ENCODE measurements at regions not wholly inside any gene's neighbourhood (a gene's known extent, or its start where the extent isn't known, plus 50 kb on each side); places are given as distances from the start of the nearest gene placed in this dataset.

- Histone ChIP-seq H3K27ac (ENCODE audit: insufficient read depth, low read length) (no peak overlapping the region), H2AK5ac (ENCODE audit: low read depth, low read length) (no peak overlapping the region), H3K36me3 (ENCODE audit: control insufficient read depth, insufficient read depth, low read length) (no peaks in the 10 kb centered on the region), H3K18ac (ENCODE audit: low read depth, low read length) (no peak overlapping the region), H2AK9ac (replicated peaks; ENCODE audit: low read depth, low read length, poor library complexity) (no peak overlapping the region), H3K56ac (ENCODE audit: extremely low read depth, insufficient read depth, low read length) (no peak overlapping the region), H4K8ac (ENCODE audit: low read depth in 2 of 2, low read length in 2 of 2) (no peak overlapping the region), H3K79me1 (ENCODE audit: low read depth in 1 of 2, low read length in 2 of 2) (no peaks in the 10 kb centered on the region), H3K27me3 (ENCODE audit: control insufficient read depth, insufficient read depth, low read length) (peaks cover 1% of the 10 kb centered on the region; the same call in 1 of the 2 replicates), H3K9me1 (ENCODE audit: insufficient read depth, low read length) (no peaks in the 10 kb centered on the region), H2BK120ac (ENCODE audit: low read depth, low read length) (no peak overlapping the region), H2BK15ac (ENCODE audit: low read depth, low read length) (no peak overlapping the region), H3K23ac (ENCODE audit: low read depth, low read length) (no peak overlapping the region), H4K20me1 (ENCODE audit: insufficient read depth, low read length) (no peaks in the 10 kb centered on the region), H3K4me2 (ENCODE audit: low read depth, low read length) (no peak overlapping the region), H3K4ac (ENCODE audit: low read depth, low read length) (no peak overlapping the region), H2AFZ (replicated peaks; ENCODE audit: low read length, poor library complexity) (no peak overlapping the region), H3K14ac (replicated peaks; ENCODE audit: low read depth, low read length) (no peak overlapping the region), H3K9ac (ENCODE audit: low read depth, low read length) (no peak overlapping the region), H3K4me3 (ENCODE audit: insufficient read depth, low read depth, low read length) (no peak overlapping the region), H2BK5ac (ENCODE audit: low read depth, low read length, poor library complexity, severe bottlenecking) (no peak overlapping the region), H4K5ac (ENCODE audit: low read depth, low read length) (no peak overlapping the region), H4K91ac (ENCODE audit: insufficient read depth, low read depth, low read length) (no peak overlapping the region), H3K9me3 (ENCODE audit: control insufficient read depth, insufficient read depth, low read length) (no peaks in the 10 kb centered on the region), H2BK20ac (ENCODE audit: low read depth, low read length) (no peak overlapping the region), H3K4me1 (ENCODE audit: control insufficient read depth, insufficient read depth, low read length) (no peaks in the 10 kb centered on the region)
- no peak for TF ChIP-seq ELK1 (IDR thresholded peaks at IDR 0.05; ENCODE audit: borderline replicate concordance, low read depth, low read length)
- TF ChIP-seq FOS (IDR thresholded peaks at IDR 0.05; ENCODE audit: low read depth, low read length) = no peak
- TF ChIP-seq CEBPB (IDR thresholded peaks at IDR 0.05; ENCODE audit: low read depth, low read length) = no peak
- TF ChIP-seq MAZ (IDR thresholded peaks at IDR 0.05; ENCODE audit: borderline replicate concordance, low read depth, low read length) = no peak
- TF ChIP-seq RAD21 (IDR thresholded peaks at IDR 0.05; ENCODE audit: low read length) = no peak
- no peak for TF ChIP-seq CTCF (conservative IDR thresholded peaks at IDR 0.05; ENCODE audit: low read depth, low read length)
- TF ChIP-seq USF2 (IDR thresholded peaks at IDR 0.05; ENCODE audit: low read depth, low read length) = no peak
- TF ChIP-seq SMC3 (IDR thresholded peaks at IDR 0.05; ENCODE audit: low read depth, low read length) = no peak
- no peak for TF ChIP-seq POLR2A (IDR thresholded peaks at IDR 0.05; ENCODE audit: low read depth, low read length)
- TF ChIP-seq MXI1 (IDR thresholded peaks at IDR 0.05; ENCODE audit: borderline replicate concordance, low read depth, low read length) = no peak
- TF ChIP-seq RFX5 (IDR thresholded peaks at IDR 0.05; ENCODE audit: low read depth, low read length) = no peak
- TF ChIP-seq CHD1 (IDR thresholded peaks at IDR 0.05; ENCODE audit: low read depth, low read length) = no peak
- WGBS, 2 experiments (ENCODE audit: extremely low coverage in 2 of 2, insufficient read length in 1 of 2) = no CpG with 5 or more reads among the region's 2 CpGs
- no TSS peak for BruUV-seq (replicated peaks)
- dilution Hi-C loops (cut with HindIII; ENCODE audit: low sequenced_read_pairs, unreplicated experiment) = no loop called here
- DNase-seq (no peak), ATAC-seq (ENCODE audit: low read depth) (no peak)
- ChIA-PET CTCF (no interaction called here), POLR2A (ENCODE audit: unreplicated experiment) (no interaction called here)
- intact Hi-C loops (cut with micrococcal nuclease) = no loop called here
- in situ Hi-C loops (cut with MboI; ENCODE audit: low sequenced_read_pairs) = no loop called here
These were observed 209.1 kb upstream of the PODXL start for GRCh38 chr7:131765575-131765974.

Data from IMR-90 (cell line).